Left lung (tissue), 4 donors: ENCODE measurements at regions not wholly inside any gene's neighbourhood (a gene's known extent, or its start where the extent isn't known, plus 50 kb on each side); places are given as distances from the start of the nearest gene placed in this dataset.

Source experiments
- ATAC-seq: fragments of 200-7000 bp; cut with Tn5 transposase; one replicate; pipeline ENCODE4 v1.9.1; 2020; ENCODE audit warnings: moderate library complexity
- DNase-seq, 4 donors: peaks; one replicate each; pipeline ENCODE4 v3.0.0-alpha.2; 2013 to 2020
- H3K27ac ChIP-seq, 2 donors: fragments of 200-600 bp; sonication (generic) in 1 of 2; one replicate each; pipeline versions ENCODE4 v1.5.0 to v1.8.0; 2020 to 2021
- H3K27me3 ChIP-seq, 2 donors: fragments of 200-600 bp; sonication (generic) in 1 of 2; one replicate each; pipeline versions ENCODE4 v1.5.0 to v1.8.0; 2020 to 2021
- H3K36me3 ChIP-seq, 2 donors: fragments of 200-600 bp; sonication (generic) in 1 of 2; one replicate each; pipeline versions ENCODE4 v1.5.0 to v1.8.0; 2020 to 2021
- H3K4me1 ChIP-seq, 2 donors: fragments of 200-600 bp; one replicate each; pipeline ENCODE4 v1.8.0; 2021
- H3K4me3 ChIP-seq, 2 donors: fragments of 200-600 bp; sonication (generic) in 1 of 2; one replicate each; pipeline versions ENCODE4 v1.5.0 to v1.8.0; 2020 to 2021; ENCODE audit warnings: mild to moderate bottlenecking in 1 of 2
- H3K9me3 ChIP-seq, 2 donors: fragments of 200-600 bp; sonication (generic) in 1 of 2; one replicate each; pipeline versions ENCODE4 v1.5.0 to v1.8.0; 2020 to 2021
- intact Hi-C, 2 donors: fragments of 100-400 bp; cut with DNase I; formaldehyde crosslinking; loops; one replicate each; pipeline versions ENCODE4 v1.11.2 to v1.14.2; 2022
- TF ChIP-seq, protein P1 (sequence below), 2 donors: fragments of 200-600 bp; sonication (generic) in 1 of 2; IDR thresholded peaks; one replicate each; pipeline versions ENCODE4 v1.5.0 to v1.8.0; 2021; ENCODE audit warnings: antibody characterized with exemption in 2 of 2
- donor health status: DM: no; HTN: yes; CAD: no.
- donor health status: DM: no; HTN: no; CAD: no.

- ATAC-seq (no peak), DNase-seq (no peak)
- Histone ChIP-seq H3K27ac (no peak overlapping the region), H3K4me1 (no peaks in the 10 kb centered on the region), H3K36me3 (no peaks in the 10 kb centered on the region), H3K4me3 (no peak overlapping the region), H3K9me3 (no peaks in the 10 kb centered on the region), H3K27me3 (no peaks in the 10 kb centered on the region)
- intact Hi-C loops, result no loop called here
- TF ChIP-seq, protein P1, sequence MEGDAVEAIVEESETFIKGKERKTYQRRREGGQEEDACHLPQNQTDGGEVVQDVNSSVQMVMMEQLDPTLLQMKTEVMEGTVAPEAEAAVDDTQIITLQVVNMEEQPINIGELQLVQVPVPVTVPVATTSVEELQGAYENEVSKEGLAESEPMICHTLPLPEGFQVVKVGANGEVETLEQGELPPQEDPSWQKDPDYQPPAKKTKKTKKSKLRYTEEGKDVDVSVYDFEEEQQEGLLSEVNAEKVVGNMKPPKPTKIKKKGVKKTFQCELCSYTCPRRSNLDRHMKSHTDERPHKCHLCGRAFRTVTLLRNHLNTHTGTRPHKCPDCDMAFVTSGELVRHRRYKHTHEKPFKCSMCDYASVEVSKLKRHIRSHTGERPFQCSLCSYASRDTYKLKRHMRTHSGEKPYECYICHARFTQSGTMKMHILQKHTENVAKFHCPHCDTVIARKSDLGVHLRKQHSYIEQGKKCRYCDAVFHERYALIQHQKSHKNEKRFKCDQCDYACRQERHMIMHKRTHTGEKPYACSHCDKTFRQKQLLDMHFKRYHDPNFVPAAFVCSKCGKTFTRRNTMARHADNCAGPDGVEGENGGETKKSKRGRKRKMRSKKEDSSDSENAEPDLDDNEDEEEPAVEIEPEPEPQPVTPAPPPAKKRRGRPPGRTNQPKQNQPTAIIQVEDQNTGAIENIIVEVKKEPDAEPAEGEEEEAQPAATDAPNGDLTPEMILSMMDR (IDR thresholded peaks at IDR 0.05), result no peak
Observed at GRCh38 chr5:42366051-42366450, 57.2 kb upstream of the GHR start.
